Activated CD8-positive, alpha-beta T cell treated with anti-CD3 and anti-CD28 coated beads for 36 hours (primary cell): ENCODE measurements at regions not wholly inside any gene's neighbourhood (a gene's known extent, or its start where the extent isn't known, plus 50 kb on each side); places are given as distances from the start of the nearest gene placed in this dataset.

Experiments
- ATAC-seq: fragments of 200-7000 bp; cut with Tn5 transposase; one replicate; pipeline ENCODE4 v1.10.0; 2021; ENCODE audit warnings: mild to moderate bottlenecking, moderate library complexity
- CTCF ChIA-PET: fragments of 350-600 bp; sonication (Branson Sonifier 250); formaldehyde crosslinking; loops from one replicate; lab custom pipeline; 2021; ENCODE audit warnings: antibody characterized with exemption; lab: Charles Lee
- POLR2A ChIA-PET: fragments of 350-600 bp; sonication (Branson Sonifier 250); formaldehyde crosslinking; loops from one replicate; lab custom pipeline; 2021; ENCODE audit warnings: antibody characterized with exemption; lab: Charles Lee
- DNase-seq: peaks from one replicate; pipeline ENCODE4 v3.0.0-alpha.2; 2020
- H3K27ac Mint-ChIP-seq: one replicate; pipeline ENCODE4 v1.8.0; 2021; ENCODE audit warnings: mild to moderate bottlenecking, mixed read lengths
- H3K27me3 Mint-ChIP-seq: one replicate; pipeline ENCODE4 v1.8.0; 2021; ENCODE audit warnings: mixed read lengths
- H3K36me3 Mint-ChIP-seq: one replicate; pipeline ENCODE4 v1.8.0; 2021; ENCODE audit warnings: low read depth, mixed read lengths
- H3K4me1 Mint-ChIP-seq: one replicate; pipeline ENCODE4 v1.8.0; 2021; ENCODE audit warnings: low read depth, mixed read lengths
- H3K4me3 Mint-ChIP-seq: one replicate; pipeline ENCODE4 v1.8.0; 2021; ENCODE audit warnings: mild to moderate bottlenecking, moderate library complexity, mixed read lengths
- H3K9me3 Mint-ChIP-seq: one replicate; pipeline ENCODE4 v1.8.0; 2021; ENCODE audit warnings: mixed read lengths
- CTCF ChIP-seq: fragments of 200-600 bp; IDR thresholded peaks from one replicate; pipeline ENCODE4 v1.8.0; 2022; ENCODE audit warnings: antibody characterized with exemption, mild to moderate bottlenecking
- intact Hi-C: fragments of 100-400 bp; cut with micrococcal nuclease; formaldehyde crosslinking; loops from one replicate; pipeline ENCODE4 v1.10.0; 2022

DNA sequence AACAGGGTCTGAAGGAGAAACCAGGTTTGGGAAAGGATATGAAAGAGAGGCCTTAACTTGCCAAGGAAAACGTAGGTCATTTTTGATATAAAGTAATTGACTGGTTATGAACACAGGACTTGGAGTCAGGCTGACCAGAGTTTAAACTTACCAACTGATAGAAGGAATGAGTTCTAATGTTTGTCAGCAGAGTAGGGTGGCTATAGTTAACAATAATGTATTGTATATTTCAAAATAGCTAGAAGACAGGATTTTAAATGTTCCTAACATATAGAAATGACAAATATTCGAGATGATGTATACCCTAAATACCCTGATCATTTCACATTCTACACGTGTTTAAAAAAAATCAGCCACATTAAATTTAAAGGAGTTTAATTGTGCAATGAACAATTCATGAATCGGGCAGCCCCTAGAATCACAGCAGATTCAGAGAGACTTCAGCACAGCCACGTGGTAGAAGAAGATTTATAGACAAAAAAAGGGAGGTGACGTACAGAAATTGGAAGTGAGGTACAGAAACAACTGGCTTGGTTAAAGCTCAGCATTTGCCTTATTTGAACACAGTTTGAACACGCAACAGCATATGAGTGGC lies 52.5 kb upstream of the PLEKHG7 start:
- Mint-ChIP-seq H3K27ac (no peak overlapping the region), H3K27me3 (no peaks in the 10 kb centered on the region), H3K36me3 (no peaks in the 10 kb centered on the region), H3K4me3 (no peak overlapping the region), H3K9me3 (no peaks in the 10 kb centered on the region), H3K4me1 (peaks cover 8% of the 10 kb centered on the region)
- CTCF ChIA-PET: interaction anchor here (1.0 to 3.5 kb wide), 6 partner anchors 39 to 1289 kb away, joined by 3 to 22 read pairs (median 4); no protein-coding TSS in a partner anchor
- TF ChIP-seq CTCF: peak; percentile 8
- POLR2A ChIA-PET: interaction anchor here (0.7 to 1.2 kb wide), 2 partner anchors 16 to 1269 kb away, joined by 3 to 4 read pairs; no protein-coding TSS in a partner anchor
- intact Hi-C loops: loop anchor here (10.0 kb wide), 1 partner anchor 1286 kb away; no protein-coding TSS in a partner anchor
- ATAC-seq (no peak), DNase-seq (no peak)

DNA sequence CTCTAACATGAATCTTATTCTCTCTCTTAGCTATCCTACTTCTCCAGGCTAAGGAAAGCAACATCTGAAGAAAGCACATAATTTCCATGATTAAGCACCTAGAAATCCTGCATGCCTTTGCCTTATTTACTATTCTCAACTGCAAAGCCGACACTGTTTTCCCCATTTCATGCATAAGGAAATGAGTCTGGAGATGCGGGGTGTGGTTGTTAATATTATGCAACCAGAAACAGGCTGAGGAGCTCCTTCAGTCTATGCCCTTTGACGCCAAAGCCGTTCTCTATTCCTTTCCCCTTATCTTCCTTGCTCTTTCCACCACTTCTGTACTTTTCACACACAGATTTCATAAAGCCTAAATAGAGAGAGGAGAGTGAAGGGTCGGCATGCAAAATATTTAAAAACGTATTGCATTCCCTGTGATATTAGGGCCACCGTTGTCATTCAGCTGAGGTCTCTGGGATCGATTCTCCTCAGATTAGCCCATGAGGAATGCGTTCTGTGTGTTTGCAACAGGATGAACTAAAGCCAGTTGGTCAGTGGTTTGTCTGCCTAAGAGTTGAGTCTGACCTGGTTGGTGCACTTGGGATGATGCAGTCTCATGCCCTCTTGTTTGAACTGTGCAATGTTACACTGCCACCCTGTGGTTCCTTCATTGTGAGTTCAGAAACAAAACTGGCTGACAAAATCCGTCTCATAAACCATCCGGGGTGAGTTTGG lies 53.1 kb upstream of the PLEKHG7 start:
- peaks cover 2% of the 10 kb centered on the region for H3K9me3 Mint-ChIP-seq
- DNase-seq (peak; percentile 71), ATAC-seq (peak; percentile 81)
- no peaks in the 10 kb centered on the region for H3K27me3 Mint-ChIP-seq
- CTCF ChIA-PET: interaction anchor here (0.9 to 3.5 kb wide), 16 partner anchors 18 to 1289 kb away, joined by 3 to 22 read pairs (median 4); no protein-coding TSS in a partner anchor
- no peaks in the 10 kb centered on the region for H3K36me3 Mint-ChIP-seq
- POLR2A ChIA-PET: interaction anchor here (0.7 to 1.2 kb wide), 2 partner anchors 16 to 1268 kb away, joined by 3 to 4 read pairs; no protein-coding TSS in a partner anchor
- H3K4me1 Mint-ChIP-seq: peaks cover 8% of the 10 kb centered on the region
- H3K4me3 Mint-ChIP-seq: no peak overlapping the region
- peak; percentile 66 for TF ChIP-seq CTCF
- intact Hi-C loops: loop anchor here (5.0 to 10.0 kb wide), 3 partner anchors 57 to 1285 kb away; no protein-coding TSS in a partner anchor
- H3K27ac Mint-ChIP-seq: no peak overlapping the region

GRCh38 chr12:92648242-92649031 lies 54.4 kb upstream of the PLEKHG7 start:
- Mint-ChIP-seq H3K36me3 (no peaks in the 10 kb centered on the region), H3K4me3 (no peak overlapping the region), H3K27me3 (no peaks in the 10 kb centered on the region), H3K9me3 (peaks cover 2% of the 10 kb centered on the region), H3K27ac (no peak overlapping the region), H3K4me1 (peaks cover 8% of the 10 kb centered on the region)
- intact Hi-C loops: loop anchor here (5.0 to 10.0 kb wide), 2 partner anchors 56 to 1264 kb away; no protein-coding TSS in a partner anchor
- TF ChIP-seq CTCF: no peak
- ChIA-PET POLR2A (no interaction called here), CTCF (interaction anchor here (0.7 to 3.5 kb wide), 12 partner anchors 18 to 1266 kb away, joined by 3 to 22 read pairs (median 4); no protein-coding TSS in a partner anchor)
- ATAC-seq (no peak), DNase-seq (no peak)

GRCh38 chr12:92641291-92641690 lies 61.5 kb upstream of the PLEKHG7 start:
- no peak overlapping the region for H3K4me3 Mint-ChIP-seq
- DNase-seq: no peak
- no peak overlapping the region for H3K27ac Mint-ChIP-seq
- ATAC-seq: no peak
- TF ChIP-seq CTCF: no peak
- POLR2A ChIA-PET: no interaction called here
- intact Hi-C loops: loop anchor here (10.0 kb wide), 1 partner anchor 1256 kb away; no protein-coding TSS in a partner anchor
- H3K27me3 Mint-ChIP-seq: peaks cover 1% of the 10 kb centered on the region
- CTCF ChIA-PET: no interaction called here
- H3K4me1 Mint-ChIP-seq: no peaks in the 10 kb centered on the region
- H3K9me3 Mint-ChIP-seq: peaks cover 2% of the 10 kb centered on the region
- H3K36me3 Mint-ChIP-seq: no peaks in the 10 kb centered on the region
